GM12878 (cell line): ENCODE measurements at regions not wholly inside any gene's neighbourhood (a gene's known extent, or its start where the extent isn't known, plus 50 kb on each side); places are given as distances from the start of the nearest gene placed in this dataset.

Experiments used
- ATAC-seq: fragments of 200-7000 bp; cut with Tn5 transposase; 3 replicates; pipeline ENCODE4 v1.9.1; 2020; ENCODE audit warnings: mild to moderate bottlenecking, moderate library complexity
- BruUV-seq: library from RNA; stranded (reverse); fragments of 400-500 nt; replicated peaks from 2 replicates; lab custom pipeline; 2021; lab: Mats Ljungman, UMichigan
- CTCF ChIA-PET: fragments of 300-600 bp; sonication (Branson Sonifier 250); formaldehyde crosslinking; extraction: SDS; loops from one replicate; lab custom pipeline; 2021; ENCODE audit warnings: inconsistent platforms; lab: Yijun Ruan, JAX
- POLR2A ChIA-PET: fragments of 350-600 bp; formaldehyde crosslinking; extraction: SDS; loops from one replicate; lab custom pipeline; 2021; ENCODE audit warnings: inconsistent platforms; lab: Charles Lee
- RAD21 ChIA-PET: fragments of 300-600 bp; sonication (Branson Sonifier 250); formaldehyde crosslinking; loops from one replicate; lab custom pipeline; 2023; ENCODE audit warnings: antibody characterized with exemption; ENCODE audit not compliant: unreplicated experiment; lab: Charles Lee
- SMC1A ChIA-PET: fragments of 300-600 bp; sonication (Branson Sonifier 250); formaldehyde crosslinking; loops from one replicate; lab custom pipeline; 2023; ENCODE audit not compliant: unreplicated experiment, uncharacterized antibody; lab: Charles Lee
- DNase-seq: peaks from one replicate; pipeline ENCODE4 v3.0.0-alpha.2; 2011; ENCODE audit warnings: low read depth, low spot score
- FAIRE-seq: peaks from 3 replicates; lab custom pipeline; 2011; peaks lifted over from hg19 to GRCh38; lab: Jason Lieb, UNC
- H2AFZ ChIP-seq: 2 replicates; pipeline ENCODE4 v1.6.0; 2011; ENCODE audit warnings: low read depth, low read length, control low read depth; ENCODE audit not compliant: control insufficient read depth
- H3K27ac ChIP-seq: 2 replicates; pipeline ENCODE4 v1.5.1; 2011; ENCODE audit warnings: control low read depth; ENCODE audit not compliant: control insufficient read depth, insufficient read depth
- H3K27me3 ChIP-seq, 2 experiments: replicated peaks in 1 of 2; 2 replicates each; pipeline versions ENCODE4 v1.6.0 to v1.6.1; 2011; ENCODE audit warnings: low read length in 1 of 2; ENCODE audit not compliant: control insufficient read depth in 2 of 2, insufficient read depth in 2 of 2
- H3K36me3 ChIP-seq, 2 experiments: 2 replicates each; pipeline ENCODE4 v1.5.1; 2011; ENCODE audit warnings: low read length in 1 of 2; ENCODE audit not compliant: control insufficient read depth in 2 of 2, insufficient read depth in 2 of 2
- H3K4me1 ChIP-seq: 2 replicates; pipeline ENCODE4 v1.6.1; 2011; ENCODE audit warnings: mild to moderate bottlenecking, low read length, moderate library complexity, mixed read lengths; ENCODE audit not compliant: control insufficient read depth, insufficient read depth
- H3K4me2 ChIP-seq: 2 replicates; pipeline ENCODE4 v1.6.0; 2011; ENCODE audit warnings: control low read depth; ENCODE audit not compliant: control insufficient read depth, insufficient read depth
- H3K4me3 ChIP-seq: fragments of 200-600 bp; sonication (generic); 2 replicates; pipeline ENCODE4 v1.5.1; 2016
- H3K79me2 ChIP-seq: 2 replicates; pipeline ENCODE4 v1.6.0; 2011; ENCODE audit warnings: low read length; ENCODE audit not compliant: control insufficient read depth, insufficient read depth
- H3K9ac ChIP-seq: 2 replicates; pipeline ENCODE4 v1.8.0; 2011; ENCODE audit warnings: low read length, control low read depth, mixed read lengths; ENCODE audit not compliant: control insufficient read depth, insufficient read depth
- H3K9me3 ChIP-seq: replicated peaks from 3 replicates; pipeline ENCODE4 v1.5.1; 2011; ENCODE audit warnings: mild to moderate bottlenecking, low read length; ENCODE audit not compliant: control insufficient read depth, insufficient read depth
- H4K20me1 ChIP-seq: 2 replicates; pipeline ENCODE4 v1.6.0; 2011; ENCODE audit not compliant: control insufficient read depth, insufficient read depth
- ATF7 ChIP-seq: fragments of 450-650 bp; IDR thresholded peaks from 2 replicates; pipeline ENCODE4 v1.6.1; 2016; ENCODE audit warnings: low read depth, mild to moderate bottlenecking
- CEBPB ChIP-seq, 2 experiments: fragments of 150-350 bp in 1 of 2; IDR thresholded peaks; 2 replicates each; pipeline ENCODE4 v1.6.1; 2012 to 2014; ENCODE audit warnings: low read depth in 2 of 2, low read length in 2 of 2, borderline replicate concordance in 1 of 2, inconsistent platforms in 1 of 2
- CHD4 ChIP-seq: fragments of 200-600 bp; sonication (generic); IDR thresholded peaks from 2 replicates; pipeline ENCODE4 v1.6.1; 2016; ENCODE audit warnings: mild to moderate bottlenecking
- FOXM1 ChIP-seq: IDR thresholded peaks from 2 replicates; pipeline ENCODE4 v1.6.1; 2012; ENCODE audit warnings: low read depth, mild to moderate bottlenecking, inconsistent platforms, low read length, moderate library complexity
- KDM1A ChIP-seq: fragments of 200-600 bp; sonication (generic); IDR thresholded peaks from 2 replicates; pipeline ENCODE4 v1.6.1; 2016; ENCODE audit warnings: borderline replicate concordance
- NFIC ChIP-seq: IDR thresholded peaks from 2 replicates; pipeline ENCODE4 v1.6.1; 2012; ENCODE audit warnings: low read depth, mild to moderate bottlenecking, inconsistent platforms, low read length, moderate library complexity
- NFXL1 ChIP-seq: fragments of 450-650 bp; IDR thresholded peaks from 2 replicates; pipeline ENCODE4 v1.6.1; 2017; ENCODE audit warnings: antibody characterized with exemption, mild to moderate bottlenecking, borderline replicate concordance
- POLR2AphosphoS2 ChIP-seq: IDR thresholded peaks from 2 replicates; pipeline ENCODE4 v1.6.1; 2011; ENCODE audit warnings: low read depth, mild to moderate bottlenecking, low read length, improper control_type of control experiment, moderate library complexity
- RAD21 ChIP-seq: IDR thresholded peaks from 2 replicates; pipeline ENCODE4 v1.6.1; 2011; ENCODE audit warnings: mild to moderate bottlenecking, low read depth, low read length, moderate library complexity; ENCODE audit not compliant: insufficient read depth
- RELA ChIP-seq: fragments of 450-650 bp; IDR thresholded peaks from 2 replicates; pipeline ENCODE4 v1.8.0; 2014; ENCODE audit warnings: borderline replicate concordance; ENCODE audit not compliant: partially characterized antibody
- SMARCA5 ChIP-seq: fragments of 450-650 bp; IDR thresholded peaks from 2 replicates; pipeline ENCODE4 v1.6.1; 2017; ENCODE audit warnings: mild to moderate bottlenecking
- SMC3 ChIP-seq: IDR thresholded peaks from 2 replicates; pipeline ENCODE4 v1.6.1; 2011; ENCODE audit warnings: low read length, improper control_type of control experiment, borderline replicate concordance
- TAF1 ChIP-seq: IDR thresholded peaks from 2 replicates; pipeline ENCODE4 v1.6.1; 2011; ENCODE audit warnings: mild to moderate bottlenecking, low read depth, low read length, borderline replicate concordance
- WGBS: methylation state at CpG from one replicate; pipeline ENCODE4 v1.1.6; 2016; ENCODE audit warnings: low lambda C conversion rate; ENCODE audit not compliant: insufficient replicate concordance, insufficient coverage; ENCODE audit errors: missing lambda C conversion rate; 5-methylcytosine and 5-hydroxymethylcytosine counted together
- in situ Hi-C: fragments of 300-500 bp; cut with MboI; formaldehyde crosslinking; loops from 9 replicates; pipeline ENCODE4 v1.14.3; 2018; ENCODE audit warnings: mixed read lengths
- intact Hi-C: fragments of 100-400 bp; cut with micrococcal nuclease; formaldehyde crosslinking; loops from one replicate; pipeline ENCODE4 v1.14.2; 2022; ENCODE audit not compliant: unreplicated experiment
- TF ChIP-seq, protein P1 (sequence below): fragments of 450-650 bp; IDR thresholded peaks from 2 replicates; pipeline ENCODE4 v1.6.1; 2017; ENCODE audit warnings: mild to moderate bottlenecking, moderate library complexity
- TF ChIP-seq, protein P2 (sequence below), 3 experiments: IDR thresholded peaks in 2 of 3; conservative IDR thresholded peaks in 1 of 3; 2 replicates each; pipeline ENCODE4 v1.5.1; 2011; ENCODE audit warnings: low read depth in 3 of 3, low read length in 3 of 3, mild to moderate bottlenecking in 3 of 3, control low read depth in 2 of 3, moderate library complexity in 2 of 3, inconsistent platforms in 1 of 3, mixed read lengths in 1 of 3; ENCODE audit not compliant: control insufficient read depth in 2 of 3, insufficient read depth in 1 of 3; ENCODE audit errors: extremely low read depth in 1 of 3

DNA sequence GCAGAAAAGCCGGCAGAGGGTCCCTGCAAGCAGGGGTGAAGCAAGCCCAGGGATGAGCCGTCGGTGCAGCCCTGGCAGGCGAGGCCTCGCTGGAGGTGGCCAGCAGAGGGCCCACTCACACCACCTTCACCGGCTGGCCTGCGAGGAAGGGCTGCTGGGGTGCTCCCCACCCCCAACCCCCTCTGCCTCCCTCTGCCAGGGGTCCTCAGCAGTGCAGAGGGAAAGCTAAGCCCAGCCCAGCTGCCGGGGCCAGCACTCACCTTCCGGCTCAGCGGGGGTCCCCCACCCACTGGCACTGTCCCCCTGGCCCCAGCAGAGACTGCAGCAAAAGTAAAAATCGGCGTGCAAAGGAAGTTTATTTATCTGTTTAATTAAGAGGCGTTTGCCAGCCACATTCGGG lies 113.4 kb downstream of the ENGASE start:
- intact Hi-C loops (loop anchor here (2.0 kb wide), 1 partner anchor 205 kb away; no protein-coding TSS in a partner anchor), in situ Hi-C loops (loop anchor here (5.0 kb wide), 1 partner anchor 204 kb away; no protein-coding TSS in a partner anchor)
- Histone ChIP-seq H3K9me3 (no peaks in the 10 kb centered on the region), H4K20me1 (no peaks in the 10 kb centered on the region), H3K4me1 (no peaks in the 10 kb centered on the region), H3K36me3 (no peaks in the 10 kb centered on the region), H3K4me2 (no peak overlapping the region), H3K4me3 (no peak overlapping the region), H3K79me2 (no peaks in the 10 kb centered on the region), H2AFZ (no peak overlapping the region), H3K9ac (no peak overlapping the region), H3K27me3 (peaks cover 2 to 6% of the 10 kb centered on the region in 2 experiments; a peak in 3 of 4 replicates), H3K27ac (no peak overlapping the region)
- peak; percentile 78 for TF ChIP-seq SMC3
- no peak for TF ChIP-seq NFXL1
- peak; percentile 65 for TF ChIP-seq RAD21
- TF ChIP-seq CEBPB (IDR thresholded peaks at IDR 0.05; ENCODE audit: borderline replicate concordance in 1 of 2, low read depth in 2 of 2, low read length in 2 of 2) = no peak
- no peak for TF ChIP-seq KDM1A
- no peak for TF ChIP-seq RELA
- no peak for TF ChIP-seq NFIC
- no peak for TF ChIP-seq TAF1
- no peak for TF ChIP-seq POLR2AphosphoS2
- TF ChIP-seq, protein P1, sequence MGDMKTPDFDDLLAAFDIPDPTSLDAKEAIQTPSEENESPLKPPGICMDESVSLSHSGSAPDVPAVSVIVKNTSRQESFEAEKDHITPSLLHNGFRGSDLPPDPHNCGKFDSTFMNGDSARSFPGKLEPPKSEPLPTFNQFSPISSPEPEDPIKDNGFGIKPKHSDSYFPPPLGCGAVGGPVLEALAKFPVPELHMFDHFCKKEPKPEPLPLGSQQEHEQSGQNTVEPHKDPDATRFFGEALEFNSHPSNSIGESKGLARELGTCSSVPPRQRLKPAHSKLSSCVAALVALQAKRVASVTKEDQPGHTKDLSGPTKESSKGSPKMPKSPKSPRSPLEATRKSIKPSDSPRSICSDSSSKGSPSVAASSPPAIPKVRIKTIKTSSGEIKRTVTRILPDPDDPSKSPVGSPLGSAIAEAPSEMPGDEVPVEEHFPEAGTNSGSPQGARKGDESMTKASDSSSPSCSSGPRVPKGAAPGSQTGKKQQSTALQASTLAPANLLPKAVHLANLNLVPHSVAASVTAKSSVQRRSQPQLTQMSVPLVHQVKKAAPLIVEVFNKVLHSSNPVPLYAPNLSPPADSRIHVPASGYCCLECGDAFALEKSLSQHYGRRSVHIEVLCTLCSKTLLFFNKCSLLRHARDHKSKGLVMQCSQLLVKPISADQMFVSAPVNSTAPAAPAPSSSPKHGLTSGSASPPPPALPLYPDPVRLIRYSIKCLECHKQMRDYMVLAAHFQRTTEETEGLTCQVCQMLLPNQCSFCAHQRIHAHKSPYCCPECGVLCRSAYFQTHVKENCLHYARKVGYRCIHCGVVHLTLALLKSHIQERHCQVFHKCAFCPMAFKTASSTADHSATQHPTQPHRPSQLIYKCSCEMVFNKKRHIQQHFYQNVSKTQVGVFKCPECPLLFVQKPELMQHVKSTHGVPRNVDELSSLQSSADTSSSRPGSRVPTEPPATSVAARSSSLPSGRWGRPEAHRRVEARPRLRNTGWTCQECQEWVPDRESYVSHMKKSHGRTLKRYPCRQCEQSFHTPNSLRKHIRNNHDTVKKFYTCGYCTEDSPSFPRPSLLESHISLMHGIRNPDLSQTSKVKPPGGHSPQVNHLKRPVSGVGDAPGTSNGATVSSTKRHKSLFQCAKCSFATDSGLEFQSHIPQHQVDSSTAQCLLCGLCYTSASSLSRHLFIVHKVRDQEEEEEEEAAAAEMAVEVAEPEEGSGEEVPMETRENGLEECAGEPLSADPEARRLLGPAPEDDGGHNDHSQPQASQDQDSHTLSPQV = no peak
- TF ChIP-seq FOXM1 = no peak
- TF ChIP-seq, protein P2, sequence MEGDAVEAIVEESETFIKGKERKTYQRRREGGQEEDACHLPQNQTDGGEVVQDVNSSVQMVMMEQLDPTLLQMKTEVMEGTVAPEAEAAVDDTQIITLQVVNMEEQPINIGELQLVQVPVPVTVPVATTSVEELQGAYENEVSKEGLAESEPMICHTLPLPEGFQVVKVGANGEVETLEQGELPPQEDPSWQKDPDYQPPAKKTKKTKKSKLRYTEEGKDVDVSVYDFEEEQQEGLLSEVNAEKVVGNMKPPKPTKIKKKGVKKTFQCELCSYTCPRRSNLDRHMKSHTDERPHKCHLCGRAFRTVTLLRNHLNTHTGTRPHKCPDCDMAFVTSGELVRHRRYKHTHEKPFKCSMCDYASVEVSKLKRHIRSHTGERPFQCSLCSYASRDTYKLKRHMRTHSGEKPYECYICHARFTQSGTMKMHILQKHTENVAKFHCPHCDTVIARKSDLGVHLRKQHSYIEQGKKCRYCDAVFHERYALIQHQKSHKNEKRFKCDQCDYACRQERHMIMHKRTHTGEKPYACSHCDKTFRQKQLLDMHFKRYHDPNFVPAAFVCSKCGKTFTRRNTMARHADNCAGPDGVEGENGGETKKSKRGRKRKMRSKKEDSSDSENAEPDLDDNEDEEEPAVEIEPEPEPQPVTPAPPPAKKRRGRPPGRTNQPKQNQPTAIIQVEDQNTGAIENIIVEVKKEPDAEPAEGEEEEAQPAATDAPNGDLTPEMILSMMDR (IDR thresholded peaks at IDR 0.05 in 2 of 3, conservative IDR thresholded peaks at IDR 0.05 in 1 of 3; ENCODE audit: control insufficient read depth in 2 of 3, extremely low read depth in 1 of 3, insufficient read depth in 1 of 3, low read depth in 3 of 3, low read length in 3 of 3) = peak; percentile 48 to 61 (median 59); a peak in 5 of 6 replicates
- no peak for TF ChIP-seq ATF7
- no peak for TF ChIP-seq CHD4
- TF ChIP-seq SMARCA5 = no peak
- peak; percentile 68 for ATAC-seq
- DNase-seq = no peak
- ChIA-PET CTCF (interaction anchor here (1.2 to 5.1 kb wide), 3 partner anchors 201 to 213 kb away, joined by 4 to 37 read pairs (median 7); no protein-coding TSS in a partner anchor), RAD21 (interaction anchor here (0.9 to 2.5 kb wide), 2 partner anchors 200 to 205 kb away, joined by 3 to 8 read pairs; no protein-coding TSS in a partner anchor), SMC1A (interaction anchor here (2.7 kb wide), 1 partner anchor 204 kb away, joined by 14 read pairs; no protein-coding TSS in a partner anchor), POLR2A (no interaction called here)
- BruUV-seq = no TSS peak
- 3% methylated on average over 11 of the region's 14 CpGs for WGBS
- FAIRE-seq = no peak
